ENCODE measurements at regions not wholly inside any gene's neighbourhood (a gene's known extent, or its start where the extent isn't known, plus 50 kb on each side); places are given as distances from the start of the nearest gene placed in this dataset.

GRCh38 chr2:187117483-187117882 is 268.5 kb upstream of the ZSWIM2 start:
- no peak overlapping the region for H2AFZ ChIP-seq (ENCODE audit: low read depth, low read length)
- H3K4me1 ChIP-seq (ENCODE audit: insufficient read depth, low read length) = no peaks in the 10 kb centered on the region
- no peaks in the 10 kb centered on the region for H3K79me2 ChIP-seq (ENCODE audit: insufficient read depth, low read length)
- H3K4me3 ChIP-seq (ENCODE audit: insufficient read depth, low read depth, low read length) = no peak overlapping the region
- FAIRE-seq (no peak), DNase-seq (ENCODE audit: low read depth) (no peak)
- H3K27me3 ChIP-seq (ENCODE audit: insufficient read depth, low read length) = no peaks in the 10 kb centered on the region
- Mint-ChIP-seq H3K4me3 (ENCODE audit: unreplicated experiment) (no peak overlapping the region), H3K27ac (ENCODE audit: unreplicated experiment) (no peak overlapping the region), H3K27me3 (ENCODE audit: low read depth, unreplicated experiment) (no peaks in the 10 kb centered on the region), H3K9me3 (ENCODE audit: unreplicated experiment) (no peaks in the 10 kb centered on the region), H3K36me3 (ENCODE audit: low read depth, unreplicated experiment) (no peaks in the 10 kb centered on the region), H3K4me1 (ENCODE audit: low read depth, unreplicated experiment) (no peaks in the 10 kb centered on the region)
- H3K36me3 ChIP-seq (ENCODE audit: insufficient read depth, low read length) = no peaks in the 10 kb centered on the region
- no peaks in the 10 kb centered on the region for H3K9me3 ChIP-seq (ENCODE audit: insufficient read depth, low read depth, low read length)
- H3K27ac ChIP-seq (ENCODE audit: low read depth, low read length) = no peak overlapping the region
- H3K9ac ChIP-seq (ENCODE audit: low read length) = no peak overlapping the region
- no peak overlapping the region for H3K4me2 ChIP-seq (ENCODE audit: low read length)
- no peaks in the 10 kb centered on the region for H4K20me1 ChIP-seq (ENCODE audit: insufficient read depth, low read length)
- TF ChIP-seq CTCF (IDR thresholded peaks at IDR 0.05; ENCODE audit: insufficient read depth, low read depth, low read length) (no peak), EZH2 (IDR thresholded peaks at IDR 0.05; ENCODE audit: insufficient read depth, low read length) (no peak)

GRCh38 chr2:187115627-187116026 is 266.7 kb upstream of the ZSWIM2 start:
- H3K27me3 ChIP-seq (ENCODE audit: insufficient read depth, low read length) = no peaks in the 10 kb centered on the region
- H3K79me2 ChIP-seq (ENCODE audit: insufficient read depth, low read length) = no peaks in the 10 kb centered on the region
- Mint-ChIP-seq H3K36me3 (ENCODE audit: low read depth, unreplicated experiment) (no peaks in the 10 kb centered on the region), H3K9me3 (ENCODE audit: unreplicated experiment) (no peaks in the 10 kb centered on the region), H3K4me3 (ENCODE audit: unreplicated experiment) (no peak overlapping the region), H3K27ac (ENCODE audit: unreplicated experiment) (no peak overlapping the region), H3K27me3 (ENCODE audit: low read depth, unreplicated experiment) (no peaks in the 10 kb centered on the region), H3K4me1 (ENCODE audit: low read depth, unreplicated experiment) (no peaks in the 10 kb centered on the region)
- no peaks in the 10 kb centered on the region for H3K9me3 ChIP-seq (ENCODE audit: insufficient read depth, low read depth, low read length)
- H3K4me2 ChIP-seq (ENCODE audit: low read length) = no peak overlapping the region
- no peaks in the 10 kb centered on the region for H3K4me1 ChIP-seq (ENCODE audit: insufficient read depth, low read length)
- TF ChIP-seq CTCF (IDR thresholded peaks at IDR 0.05; ENCODE audit: insufficient read depth, low read depth, low read length) = no peak
- no peak for TF ChIP-seq EZH2 (IDR thresholded peaks at IDR 0.05; ENCODE audit: insufficient read depth, low read length)
- H3K4me3 ChIP-seq (ENCODE audit: insufficient read depth, low read depth, low read length) = no peak overlapping the region
- FAIRE-seq (no peak), DNase-seq (ENCODE audit: low read depth) (no peak)
- H3K36me3 ChIP-seq (ENCODE audit: insufficient read depth, low read length) = no peaks in the 10 kb centered on the region
- no peak overlapping the region for H2AFZ ChIP-seq (ENCODE audit: low read depth, low read length)
- H3K27ac ChIP-seq (ENCODE audit: low read depth, low read length) = no peak overlapping the region
- H3K9ac ChIP-seq (ENCODE audit: low read length) = no peak overlapping the region
- no peaks in the 10 kb centered on the region for H4K20me1 ChIP-seq (ENCODE audit: insufficient read depth, low read length)

GRCh38 chr2:187107001-187107400 is 258.0 kb upstream of the ZSWIM2 start:
- no peaks in the 10 kb centered on the region for H3K27me3 ChIP-seq (ENCODE audit: insufficient read depth, low read length)
- H3K27me3 Mint-ChIP-seq (ENCODE audit: low read depth, unreplicated experiment) = no peaks in the 10 kb centered on the region
- H3K4me3 ChIP-seq (ENCODE audit: insufficient read depth, low read depth, low read length) = no peak overlapping the region
- no peak overlapping the region for H3K4me2 ChIP-seq (ENCODE audit: low read length)
- H3K9me3 ChIP-seq (ENCODE audit: insufficient read depth, low read depth, low read length) = no peaks in the 10 kb centered on the region
- no peaks in the 10 kb centered on the region for H3K9me3 Mint-ChIP-seq (ENCODE audit: unreplicated experiment)
- no peaks in the 10 kb centered on the region for H3K36me3 Mint-ChIP-seq (ENCODE audit: low read depth, unreplicated experiment)
- no peaks in the 10 kb centered on the region for H3K36me3 ChIP-seq (ENCODE audit: insufficient read depth, low read length)
- no peak overlapping the region for H2AFZ ChIP-seq (ENCODE audit: low read depth, low read length)
- H3K4me1 ChIP-seq (ENCODE audit: insufficient read depth, low read length) = no peaks in the 10 kb centered on the region
- H3K9ac ChIP-seq (ENCODE audit: low read length) = no peak overlapping the region
- H3K4me3 Mint-ChIP-seq (ENCODE audit: unreplicated experiment) = no peak overlapping the region
- H3K27ac Mint-ChIP-seq (ENCODE audit: unreplicated experiment) = no peak overlapping the region
- no peaks in the 10 kb centered on the region for H3K4me1 Mint-ChIP-seq (ENCODE audit: low read depth, unreplicated experiment)
- no peak overlapping the region for H3K27ac ChIP-seq (ENCODE audit: low read depth, low read length)
- no peaks in the 10 kb centered on the region for H4K20me1 ChIP-seq (ENCODE audit: insufficient read depth, low read length)
- FAIRE-seq (no peak), DNase-seq (ENCODE audit: low read depth) (no peak)
- TF ChIP-seq EZH2 (IDR thresholded peaks at IDR 0.05; ENCODE audit: insufficient read depth, low read length) = no peak
- no peak for TF ChIP-seq CTCF (IDR thresholded peaks at IDR 0.05; ENCODE audit: insufficient read depth, low read depth, low read length)
- no peaks in the 10 kb centered on the region for H3K79me2 ChIP-seq (ENCODE audit: insufficient read depth, low read length)
